Pulmonary artery endothelial cell (primary cell): ENCODE measurements at regions not wholly inside any gene's neighbourhood (a gene's known extent, or its start where the extent isn't known, plus 50 kb on each side); places are given as distances from the start of the nearest gene placed in this dataset.
"Not testable (repeated sequence)": the region's sequence is repeated elsewhere in the genome, so short reads cannot be mapped to it uniquely, and the experiment has no call there.

ENCODE experiments used
- DNase-seq: peaks from one replicate; pipeline ENCODE4 v3.0.0-alpha.2; 2011; ENCODE audit warnings: low read depth, low spot score

- no peak for DNase-seq
Measured at GRCh38 chr5:2385818-2386217, 365.7 kb downstream of the IRX2 start.

DNA sequence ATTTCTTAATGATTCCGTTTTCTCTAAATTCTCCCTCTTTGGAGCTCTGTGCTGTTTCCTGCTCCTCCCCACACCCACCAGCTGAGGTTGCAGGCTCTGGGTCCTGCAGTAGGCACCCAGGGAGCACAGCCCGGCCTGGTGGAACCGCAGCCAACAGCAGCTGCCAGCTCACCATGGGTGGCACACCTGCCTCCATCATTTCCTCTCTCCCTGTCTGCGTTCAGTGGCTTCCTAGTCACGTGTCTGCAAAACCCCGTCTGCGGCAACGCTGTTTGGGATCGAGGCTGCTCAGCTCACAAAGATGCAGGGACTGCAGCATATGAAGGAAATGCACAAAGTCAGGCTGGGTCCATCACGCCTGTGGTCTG is 367.8 kb downstream of the IRX2 start:
- no peak for DNase-seq

DNA sequence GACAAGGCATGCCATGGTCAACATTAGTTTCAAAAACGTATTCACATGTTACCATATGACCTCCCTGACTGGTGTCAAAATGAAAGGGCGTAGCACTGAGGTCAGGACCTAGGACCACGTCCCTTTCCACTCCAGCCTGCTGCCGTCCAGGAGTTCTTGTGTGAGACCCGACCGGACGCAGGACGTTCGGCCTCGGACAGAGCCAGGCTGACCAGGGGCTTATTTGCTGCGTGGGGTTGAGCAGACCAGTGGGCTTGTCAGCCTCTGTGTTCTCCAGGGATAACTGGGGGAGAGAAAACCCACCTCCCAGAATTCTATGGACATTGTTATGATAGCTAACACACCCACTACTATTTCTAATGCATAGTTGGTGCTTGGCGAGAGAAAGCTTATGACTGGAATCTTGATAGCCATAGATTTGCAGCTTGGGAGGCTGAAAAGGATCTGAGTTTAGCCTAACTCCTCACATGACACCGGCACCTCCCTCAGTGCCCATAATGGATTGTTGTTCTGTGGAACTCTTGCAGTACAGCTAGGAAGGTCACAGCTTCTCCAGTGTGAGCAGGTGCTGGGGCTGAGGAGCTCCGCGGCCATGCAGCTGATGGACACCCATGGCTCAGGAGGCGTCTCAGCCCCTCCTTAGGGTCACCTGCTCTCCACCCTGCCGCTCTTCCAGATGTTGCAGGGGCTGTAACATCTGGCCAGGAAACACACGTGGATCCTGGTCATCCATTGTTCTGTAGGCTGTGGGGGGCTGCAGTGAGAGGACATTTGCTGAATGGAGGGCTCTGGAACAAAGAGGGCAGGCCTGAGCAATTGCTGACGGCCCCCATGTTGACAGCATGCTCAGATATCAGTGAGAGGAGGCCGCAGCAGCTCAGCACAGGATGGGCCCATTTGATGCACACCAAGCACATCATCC is 368.4 kb downstream of the IRX2 start:
- no peak for DNase-seq

GRCh38 chr5:2381861-2382260 is 369.6 kb downstream of the IRX2 start:
- DNase-seq = no peak

DNA sequence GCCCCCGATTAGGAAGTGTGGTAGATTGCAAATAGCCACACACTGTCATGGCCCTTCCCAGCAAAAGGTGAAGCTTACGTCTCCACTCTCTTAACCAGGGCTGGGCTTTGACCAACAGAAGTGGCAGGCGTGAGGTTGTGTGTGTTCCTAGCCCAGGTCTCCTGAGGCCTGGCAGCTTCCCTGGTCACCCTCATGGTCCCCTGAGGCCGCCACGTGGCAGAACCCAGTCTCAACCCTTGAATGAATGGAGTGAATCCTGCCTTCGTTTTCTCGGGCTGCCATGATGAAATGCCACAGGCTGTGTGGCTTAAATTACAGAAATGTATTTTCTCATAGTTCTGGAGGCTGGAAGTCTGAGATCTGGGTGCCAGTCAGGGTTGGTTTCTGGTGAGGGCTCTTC is 370.4 kb downstream of the IRX2 start:
- no peak for DNase-seq

DNA sequence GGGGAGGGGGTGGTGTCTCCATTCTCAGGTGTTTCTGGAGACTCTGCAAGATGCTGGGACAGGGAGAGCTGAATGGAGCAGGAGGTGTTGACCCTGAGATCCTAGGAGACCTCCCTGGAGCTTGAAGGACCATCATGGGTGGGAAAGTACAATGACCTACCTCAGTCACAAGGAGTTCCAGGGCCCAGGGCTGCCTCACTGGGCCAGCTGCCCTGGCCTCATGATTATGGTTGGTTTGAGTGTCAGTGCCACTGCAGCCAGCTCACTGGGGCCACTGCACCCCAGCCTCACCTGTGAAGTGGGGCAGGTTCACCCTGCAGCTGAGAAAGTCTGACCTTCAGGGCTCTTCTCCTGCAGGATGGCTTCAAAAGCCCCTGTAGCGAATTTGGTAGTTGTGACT is 372.5 kb downstream of the IRX2 start:
- no peak for DNase-seq

- no peak for DNase-seq
Measured at GRCh38 chr5:2378108-2378507, 373.4 kb downstream of the IRX2 start.

GRCh38 chr5:2376486-2376885 is 375.0 kb downstream of the IRX2 start:
- DNase-seq = no peak

- no peak for DNase-seq
Measured at GRCh38 chr5:2375757-2376250, 375.7 kb downstream of the IRX2 start.

DNA sequence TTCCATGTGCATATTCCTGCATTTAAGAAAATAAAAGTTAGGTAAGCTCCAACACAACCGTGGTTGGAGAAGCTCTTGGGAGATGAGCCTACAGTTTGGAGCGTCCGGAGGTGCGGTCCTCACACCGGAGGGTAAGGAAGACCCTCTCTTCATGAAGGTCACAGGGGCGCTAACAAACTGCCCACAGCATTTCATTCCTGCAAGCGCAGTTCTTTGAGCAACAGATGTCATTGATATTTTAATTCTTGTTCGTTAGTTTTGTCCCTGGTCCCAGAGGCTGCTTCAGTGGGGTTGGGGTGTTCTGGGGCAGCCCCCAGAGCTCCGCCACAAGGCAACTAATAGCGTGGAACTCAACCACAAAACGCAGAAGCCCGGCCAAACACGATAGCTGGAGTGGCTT is 376.2 kb downstream of the IRX2 start:
- DNase-seq = no peak

DNA sequence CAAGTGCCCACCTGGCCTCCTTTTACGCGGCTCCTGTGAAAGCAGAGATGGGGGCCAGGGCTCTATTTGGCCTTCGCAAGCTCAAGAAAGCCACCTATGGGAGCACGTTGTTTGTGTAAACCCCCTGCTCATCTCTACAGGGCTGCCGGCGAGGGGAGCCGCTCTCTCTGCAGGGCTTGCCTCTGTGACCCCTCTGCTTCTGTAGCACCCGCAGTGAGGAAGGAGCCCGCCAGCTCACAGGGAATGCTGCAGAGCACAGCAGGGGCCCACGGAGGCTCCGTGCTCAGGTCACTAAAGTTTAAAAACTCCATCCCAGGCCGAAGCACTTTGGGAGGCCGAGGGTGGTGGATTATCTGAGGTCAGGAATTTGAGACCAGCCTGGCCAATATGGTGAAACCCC is 376.8 kb downstream of the IRX2 start:
- no peak for DNase-seq

- no peak for DNase-seq
Measured at GRCh38 chr5:2373631-2374030, 377.8 kb downstream of the IRX2 start.

- no peak for DNase-seq
Measured at GRCh38 chr5:2371419-2371710, 380.1 kb downstream of the IRX2 start.

- no peak for DNase-seq
Measured at GRCh38 chr5:2370626-2371418, 380.7 kb downstream of the IRX2 start.

GRCh38 chr5:2369178-2369577 is 382.3 kb downstream of the IRX2 start:
- DNase-seq = no peak

GRCh38 chr5:2366816-2367215 is 384.7 kb downstream of the IRX2 start:
- DNase-seq = no peak

GRCh38 chr5:2357309-2357708 is 394.2 kb downstream of the IRX2 start:
- no peak for DNase-seq

DNA sequence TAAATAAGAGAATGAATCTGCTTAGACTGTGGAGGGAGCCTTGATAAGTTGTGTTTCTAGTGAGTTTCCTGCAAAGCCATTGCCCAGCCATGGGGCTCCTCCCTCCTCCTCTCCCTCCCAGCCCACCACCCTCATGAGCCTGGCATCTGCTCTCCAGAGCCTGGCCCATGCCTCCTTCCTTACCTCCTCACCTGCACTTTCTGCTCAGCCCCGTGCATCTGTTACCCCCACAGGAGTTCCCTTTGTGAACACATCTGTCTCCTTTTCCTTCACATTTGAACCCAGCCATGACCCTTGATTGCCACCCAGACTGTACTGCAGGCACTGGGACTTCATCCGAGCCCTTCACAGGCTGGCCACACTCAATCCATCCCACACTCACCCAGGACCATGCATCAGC is 395.6 kb downstream of the IRX2 start:
- no peak for DNase-seq

DNA sequence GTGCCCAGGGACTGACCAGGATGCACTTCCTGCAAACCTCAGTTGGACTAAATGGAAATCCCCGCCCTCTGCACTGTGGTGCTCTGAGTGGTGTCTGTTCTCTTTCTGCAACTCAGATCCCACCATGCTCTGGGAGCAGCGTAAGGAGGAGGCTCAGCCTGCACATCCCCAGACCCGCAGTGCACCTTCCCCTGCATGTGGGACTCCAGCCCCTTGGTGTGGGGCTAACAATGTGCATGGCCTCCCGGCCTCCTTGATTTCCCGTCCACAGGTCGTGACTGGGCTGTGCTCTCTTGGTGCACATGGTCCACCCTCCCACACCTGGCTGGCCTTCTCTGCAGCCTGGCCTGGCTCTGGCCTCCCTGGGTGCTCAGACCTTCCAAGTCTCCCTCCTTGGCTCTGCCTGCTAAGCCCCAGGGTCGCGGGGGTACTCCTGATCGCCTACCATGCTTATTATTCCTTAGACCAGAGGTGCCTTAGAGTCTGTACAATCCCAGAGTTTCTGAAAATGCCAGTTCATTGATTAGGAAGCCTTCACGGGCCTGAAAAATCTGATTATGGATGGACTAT is 397.5 kb downstream of the IRX2 start:
- no peak for DNase-seq

DNA sequence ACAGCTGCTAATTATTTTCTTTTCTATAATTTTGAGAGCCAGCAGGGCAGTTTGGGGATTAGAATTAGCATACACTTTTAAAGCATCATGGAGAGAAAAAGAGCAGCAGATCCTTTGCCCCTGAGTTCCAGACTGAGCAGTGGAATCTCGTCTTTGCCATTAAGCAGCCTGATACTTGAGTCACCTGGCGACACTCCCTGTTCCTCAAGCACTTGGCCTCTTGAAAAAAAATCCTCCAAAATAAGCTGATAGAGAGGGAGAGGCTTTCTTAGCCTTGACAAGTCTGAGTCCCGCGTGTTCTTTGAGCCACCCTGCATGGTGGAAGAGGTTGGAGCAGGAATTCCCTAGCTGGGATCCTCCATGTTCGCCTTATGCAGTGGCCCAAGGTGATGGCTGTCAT is 398.3 kb downstream of the IRX2 start:
- no peak for DNase-seq

- DNase-seq = no peak
Measured at GRCh38 chr5:2352101-2352861, 399.2 kb downstream of the IRX2 start.

GRCh38 chr5:2349768-2350167 is 401.7 kb downstream of the IRX2 start:
- DNase-seq = not testable (repeated sequence)
